Transverse colon (tissue), 4 donors: ENCODE measurements at regions not wholly inside any gene's neighbourhood (a gene's known extent, or its start where the extent isn't known, plus 50 kb on each side); places are given as distances from the start of the nearest gene placed in this dataset.

Experiments used
- DNase-seq: peaks from one replicate; pipeline ENCODE4 v3.0.0-alpha.2; 2019
- H3K27ac ChIP-seq, 4 donors: fragments of 200-600 bp; sonication (generic); 2 replicates each; pipeline ENCODE4 v1.5.1; 2016 to 2018; ENCODE audit warnings: inconsistent platforms in 4 of 4
- H3K27me3 ChIP-seq: fragments of 200-600 bp; sonication (generic); 2 replicates; pipeline ENCODE4 v1.5.1; 2017; ENCODE audit warnings: inconsistent platforms
- H3K36me3 ChIP-seq, 4 donors: fragments of 200-600 bp; sonication (generic); 2 replicates each; pipeline ENCODE4 v1.5.1; 2017 to 2019; ENCODE audit warnings: inconsistent platforms in 4 of 4
- H3K4me1 ChIP-seq, 4 donors: fragments of 200-600 bp; sonication (generic); 2 replicates each; pipeline ENCODE4 v1.5.1; 2017 to 2020; ENCODE audit warnings: inconsistent platforms in 4 of 4
- H3K4me3 ChIP-seq, 4 donors: fragments of 200-600 bp; sonication (generic); 1 replicate in 1 of 4; 2 replicates in 3 of 4; pipeline versions ENCODE4 v1.5.1 to v1.6.1; 2017 to 2019; ENCODE audit warnings: inconsistent platforms in 4 of 4
- H3K9me3 ChIP-seq, 2 donors: fragments of 200-600 bp; sonication (generic); 2 replicates each; pipeline ENCODE4 v1.5.1; 2017 to 2019; ENCODE audit warnings: inconsistent platforms in 2 of 2
- CTCF ChIP-seq, 5 experiments: fragments of 200-600 bp in 3 of 5; fragments of 450-650 bp in 2 of 5; sonication (generic) in 3 of 5; IDR thresholded peaks; 1 replicate in 2 of 5; 2 replicates in 3 of 5; pipeline ENCODE4 v1.5.1; 2016 to 2017; ENCODE audit warnings: antibody characterized with exemption in 5 of 5, inconsistent platforms in 3 of 5, mild to moderate bottlenecking in 2 of 5, moderate library complexity in 1 of 5
- EP300 ChIP-seq: sonication (generic); formaldehyde crosslinking; IDR thresholded peaks from one replicate; pipeline ENCODE4 v1.6.1; 2017; ENCODE audit warnings: antibody characterized with exemption, low read depth
- POLR2A ChIP-seq: fragments of 450-650 bp; IDR thresholded peaks from one replicate; pipeline ENCODE4 v1.6.1; 2016; ENCODE audit warnings: antibody characterized with exemption, mild to moderate bottlenecking, moderate library complexity
- POLR2AphosphoS5 ChIP-seq, 3 donors: sonication (generic); formaldehyde crosslinking; IDR thresholded peaks; one replicate each; pipeline ENCODE4 v1.6.1; 2016; ENCODE audit warnings: antibody characterized with exemption in 3 of 3
- WGBS, 2 donors: methylation state at CpG; one replicate each; pipeline ENCODE4 v1.1.5; 2018; ENCODE audit warnings: low coverage in 1 of 2; 5-methylcytosine and 5-hydroxymethylcytosine counted together
- in situ Hi-C, 4 donors: fragments of 200-750 bp; cut with MboI; loops; one replicate each; pipeline versions ENCODE4 v1.15.0 to v1.15.1; 2017; ENCODE audit warnings: low sequenced_read_pairs in 3 of 4, low pct_ligation_motif_present in 1 of 4, low pct_unique_long_range_greater_than_20kb in 1 of 4
- intact Hi-C: fragments of 100-400 bp; cut with DNase I; formaldehyde crosslinking; loops from one replicate; pipeline ENCODE4 v1.15.1; 2023; ENCODE audit warnings: low total_unique reads

GRCh38 chr12:94700662-94701061, 50.3 kb upstream of the TMCC3 start:
- peaks cover 0 to 18% (median 3%) of the 10 kb centered on the region in 4 donors for H3K4me1 ChIP-seq
- no peaks in the 10 kb centered on the region for H3K36me3 ChIP-seq
- no peaks in the 10 kb centered on the region for H3K9me3 ChIP-seq
- no peak for DNase-seq
- no peak overlapping the region for H3K4me3 ChIP-seq
- H3K27ac ChIP-seq: no peak overlapping the region
- in situ Hi-C loops: no loop called here
- TF ChIP-seq POLR2AphosphoS5 (IDR thresholded peaks at IDR 0.05) (no peak), CTCF (IDR thresholded peaks at IDR 0.05) (no peak), POLR2A (no peak), EP300 (no peak)
- no peaks in the 10 kb centered on the region for H3K27me3 ChIP-seq
- 95% methylated on average over 2 of the region's 2 CpGs; no CpG with 5 or more reads in 1 of the 2 donors for WGBS, 2 donors
- intact Hi-C loops: no loop called here
